Skeletal muscle satellite cell (primary cell): ENCODE measurements at regions not wholly inside any gene's neighbourhood (a gene's known extent, or its start where the extent isn't known, plus 50 kb on each side); places are given as distances from the start of the nearest gene placed in this dataset.

Source experiments
- H3K27me3 ChIP-seq: 2 replicates; pipeline ENCODE4 v1.7.0; 2013; ENCODE audit warnings: low read length; ENCODE audit not compliant: control insufficient read depth, insufficient read depth
- H3K36me3 ChIP-seq: 2 replicates; pipeline ENCODE4 v1.7.0; 2013; ENCODE audit warnings: mild to moderate bottlenecking, control low read depth, low read length; ENCODE audit not compliant: insufficient read depth
- H3K4me1 ChIP-seq: 2 replicates; pipeline ENCODE4 v1.7.0; 2013; ENCODE audit warnings: low read length; ENCODE audit not compliant: control insufficient read depth, insufficient read depth
- H3K4me2 ChIP-seq: 2 replicates; pipeline ENCODE4 v1.7.0; 2013; ENCODE audit warnings: mild to moderate bottlenecking, low read length
- H3K4me3 ChIP-seq: 2 replicates; pipeline ENCODE4 v1.7.0; 2013; ENCODE audit warnings: low read length
- H3K9ac ChIP-seq: 2 replicates; pipeline ENCODE4 v1.7.0; 2013; ENCODE audit warnings: mild to moderate bottlenecking, low read depth, low read length, moderate library complexity
- H3K9me3 ChIP-seq: replicated peaks from 2 replicates; pipeline ENCODE4 v1.7.0; 2013; ENCODE audit warnings: mild to moderate bottlenecking, control low read depth, low read length

DNA sequence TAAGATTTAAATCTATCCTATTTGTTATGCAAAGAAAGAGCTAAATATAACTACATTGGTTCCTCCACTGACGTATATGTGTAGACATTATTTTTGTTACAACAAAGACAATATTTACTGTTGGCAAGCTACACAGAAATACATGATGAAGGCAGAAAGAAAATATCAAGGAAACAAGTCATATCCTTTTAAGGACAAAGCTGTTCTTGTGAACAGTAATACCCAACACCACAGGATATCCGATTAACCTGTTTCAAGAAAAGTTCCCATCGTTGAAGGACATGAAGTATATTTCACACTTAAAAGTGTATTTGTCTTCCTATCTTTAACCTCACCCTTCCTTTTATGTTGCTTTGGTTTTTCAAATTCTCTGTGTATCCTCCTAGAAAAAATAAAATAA is 235.8 kb upstream of the AADAT start:
- no peaks in the 10 kb centered on the region for H3K36me3 ChIP-seq
- no peak overlapping the region for H3K4me2 ChIP-seq
- H3K9me3 ChIP-seq, result peaks cover 5% of the 10 kb centered on the region
- H3K4me1 ChIP-seq, result no peaks in the 10 kb centered on the region
- H3K27me3 ChIP-seq, result no peaks in the 10 kb centered on the region
- H3K9ac ChIP-seq, result no peak overlapping the region
- no peak overlapping the region for H3K4me3 ChIP-seq

DNA sequence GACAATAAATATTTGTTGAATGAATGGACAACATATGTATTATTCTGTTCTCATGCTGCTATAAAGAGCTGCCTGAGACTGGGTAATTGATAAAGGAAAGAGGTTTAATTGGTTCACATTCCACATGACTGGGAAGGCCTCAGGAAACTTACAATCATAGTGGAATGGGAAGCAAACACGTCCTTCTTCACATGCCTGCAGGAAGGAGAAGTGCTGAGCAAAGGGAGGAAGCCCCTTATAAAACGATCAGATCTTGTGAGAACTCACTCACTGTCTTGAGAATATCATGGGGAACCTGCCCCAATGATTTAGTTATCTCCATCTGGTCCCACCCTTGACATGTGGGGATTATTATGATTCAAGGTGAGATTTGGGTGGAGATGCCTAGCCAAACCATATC is 233.9 kb upstream of the AADAT start:
- Histone ChIP-seq H3K4me3 (no peak overlapping the region), H3K9ac (no peak overlapping the region)

DNA sequence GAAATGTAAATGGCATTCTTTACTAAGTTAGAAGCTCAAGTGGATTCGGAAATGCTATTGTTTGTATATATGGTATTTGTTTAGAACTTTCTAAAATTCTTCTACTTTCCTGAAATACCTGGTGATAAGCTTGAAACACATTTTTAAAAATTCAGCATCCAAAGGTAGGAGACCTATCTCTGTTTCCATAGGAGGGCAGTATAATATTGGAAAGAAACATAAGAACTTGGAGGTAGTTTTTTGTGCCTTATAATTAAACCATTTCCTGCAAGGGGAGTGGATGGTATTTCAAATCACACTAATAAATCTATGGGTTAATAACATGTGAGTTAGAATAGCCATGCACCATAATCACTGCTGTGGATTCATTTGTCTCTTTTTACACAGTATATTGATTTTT is 217.4 kb upstream of the AADAT start:
- Histone ChIP-seq H3K36me3 (no peaks in the 10 kb centered on the region), H3K9me3 (no peaks in the 10 kb centered on the region), H3K4me1 (no peaks in the 10 kb centered on the region), H3K9ac (no peak overlapping the region), H3K4me3 (no peak overlapping the region), H3K4me2 (no peak overlapping the region), H3K27me3 (no peaks in the 10 kb centered on the region)

More for the DNA sequence above, 233.9 kb upstream of the AADAT start:
- no peaks in the 10 kb centered on the region for H3K27me3 ChIP-seq
- no peaks in the 10 kb centered on the region for H3K36me3 ChIP-seq
- H3K9me3 ChIP-seq, result no peaks in the 10 kb centered on the region
- no peak overlapping the region for H3K4me2 ChIP-seq
- H3K4me1 ChIP-seq, result no peaks in the 10 kb centered on the region

DNA sequence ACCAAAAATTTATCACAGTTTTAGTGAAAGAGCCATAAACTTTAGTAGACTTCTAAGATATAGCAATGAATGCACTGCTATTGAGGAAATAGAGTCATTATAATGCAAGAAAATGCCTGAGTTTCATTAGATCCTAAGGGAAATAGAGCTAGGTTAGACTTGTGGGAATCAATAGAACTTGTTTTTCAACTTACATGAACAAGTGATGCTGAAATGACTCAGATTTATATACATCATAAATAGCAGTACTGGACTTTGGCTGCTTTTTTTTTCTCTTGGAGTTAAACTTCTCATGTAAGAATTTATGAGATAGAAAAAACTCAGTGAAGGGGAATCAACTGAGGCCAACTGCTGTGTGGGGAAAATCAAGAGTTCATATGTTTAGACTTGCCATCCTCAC is 216.5 kb upstream of the AADAT start:
- Histone ChIP-seq H3K27me3 (no peaks in the 10 kb centered on the region), H3K4me3 (no peak overlapping the region), H3K36me3 (no peaks in the 10 kb centered on the region), H3K4me1 (no peaks in the 10 kb centered on the region), H3K4me2 (no peak overlapping the region), H3K9ac (no peak overlapping the region), H3K9me3 (no peaks in the 10 kb centered on the region)

DNA sequence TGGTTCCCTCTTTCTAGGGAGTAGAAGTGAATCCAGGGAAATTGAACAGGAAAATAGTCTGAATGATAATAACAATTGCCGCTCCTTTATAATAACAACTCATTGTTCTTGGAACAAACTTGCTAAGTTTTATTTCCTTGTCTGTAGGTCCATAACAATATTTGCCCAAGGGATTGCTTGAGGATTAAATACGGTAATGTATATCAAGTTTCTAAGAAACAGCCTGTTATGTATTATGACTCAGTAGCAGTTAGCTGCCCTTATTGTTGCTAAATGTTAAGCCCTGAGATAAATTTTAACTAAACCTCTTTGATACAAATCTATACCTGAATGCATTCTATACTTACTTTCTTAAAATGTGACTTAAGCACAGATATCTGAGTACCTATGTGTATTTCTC is 215.9 kb upstream of the AADAT start:
- H3K27me3 ChIP-seq, result no peaks in the 10 kb centered on the region
- H3K9ac ChIP-seq, result no peak overlapping the region
- no peak overlapping the region for H3K4me2 ChIP-seq
- H3K4me3 ChIP-seq, result no peak overlapping the region
- H3K4me1 ChIP-seq, result no peaks in the 10 kb centered on the region
- H3K36me3 ChIP-seq, result no peaks in the 10 kb centered on the region
- H3K9me3 ChIP-seq, result no peaks in the 10 kb centered on the region

DNA sequence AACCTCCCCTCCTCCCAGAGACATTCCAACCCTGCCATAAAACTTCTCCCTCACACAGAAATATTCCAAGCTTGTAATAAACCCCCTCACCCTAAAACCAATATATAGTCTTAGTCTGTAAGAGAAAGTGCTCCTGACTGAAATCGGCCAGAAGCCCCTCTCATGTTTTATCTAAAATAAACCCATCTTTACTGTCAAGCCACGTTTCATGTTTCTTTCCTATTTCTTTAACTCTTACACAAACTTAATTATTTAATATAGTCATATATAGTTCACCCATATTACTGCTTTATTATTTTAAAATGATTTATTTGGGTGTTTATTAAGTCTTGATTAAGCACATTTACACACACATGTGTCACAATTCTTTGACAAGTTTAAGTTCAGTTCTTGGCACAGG is 191.3 kb upstream of the AADAT start:
- Histone ChIP-seq H3K4me1 (no peaks in the 10 kb centered on the region), H3K9me3 (no peaks in the 10 kb centered on the region), H3K36me3 (no peaks in the 10 kb centered on the region), H3K27me3 (no peaks in the 10 kb centered on the region), H3K4me3 (no peak overlapping the region), H3K4me2 (no peak overlapping the region), H3K9ac (no peak overlapping the region)

DNA sequence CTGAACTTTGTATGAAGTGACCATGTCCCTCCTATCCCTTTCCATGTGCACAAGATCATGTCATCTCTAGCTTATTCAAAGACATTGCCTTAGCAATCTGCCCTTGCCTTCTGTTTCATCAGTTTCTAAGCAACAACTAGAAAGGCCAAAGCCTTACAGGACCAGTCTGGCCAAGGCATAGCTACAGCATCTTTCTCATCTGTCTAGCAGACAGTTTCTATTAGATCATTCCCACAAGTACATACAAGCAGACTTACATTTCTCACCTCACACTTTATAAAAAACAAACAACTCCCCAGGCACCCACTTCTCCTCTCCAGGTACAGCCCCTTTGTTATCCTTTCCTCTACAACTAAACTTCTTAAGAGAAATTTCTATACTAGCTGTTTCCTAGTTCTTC is 188.7 kb upstream of the AADAT start:
- Histone ChIP-seq H3K4me1 (no peaks in the 10 kb centered on the region), H3K4me3 (no peak overlapping the region), H3K36me3 (no peaks in the 10 kb centered on the region), H3K9me3 (no peaks in the 10 kb centered on the region), H3K9ac (no peak overlapping the region), H3K4me2 (no peak overlapping the region), H3K27me3 (no peaks in the 10 kb centered on the region)

- Histone ChIP-seq H3K4me3 (no peak overlapping the region), H3K4me2 (no peak overlapping the region), H3K9ac (no peak overlapping the region), H3K27me3 (no peaks in the 10 kb centered on the region), H3K4me1 (no peaks in the 10 kb centered on the region), H3K36me3 (no peaks in the 10 kb centered on the region), H3K9me3 (no peaks in the 10 kb centered on the region)
Measured at GRCh38 chr4:170274616-170275015, 184.9 kb upstream of the AADAT start.

- H3K36me3 ChIP-seq, result no peaks in the 10 kb centered on the region
- H3K9me3 ChIP-seq, result no peaks in the 10 kb centered on the region
- H3K4me3 ChIP-seq, result no peak overlapping the region
- no peaks in the 10 kb centered on the region for H3K27me3 ChIP-seq
- H3K4me2 ChIP-seq, result no peak overlapping the region
- H3K9ac ChIP-seq, result no peak overlapping the region
- H3K4me1 ChIP-seq, result no peaks in the 10 kb centered on the region
Measured at GRCh38 chr4:170272959-170273358, 183.2 kb upstream of the AADAT start.

GRCh38 chr4:170271723-170272122 is 182.0 kb upstream of the AADAT start:
- Histone ChIP-seq H3K27me3 (no peaks in the 10 kb centered on the region), H3K9ac (no peak overlapping the region), H3K4me3 (no peak overlapping the region), H3K36me3 (no peaks in the 10 kb centered on the region), H3K9me3 (no peaks in the 10 kb centered on the region), H3K4me2 (no peak overlapping the region), H3K4me1 (no peaks in the 10 kb centered on the region)

GRCh38 chr4:170270628-170271027 is 180.9 kb upstream of the AADAT start:
- Histone ChIP-seq H3K36me3 (no peaks in the 10 kb centered on the region), H3K9ac (no peak overlapping the region), H3K4me3 (no peak overlapping the region), H3K9me3 (no peaks in the 10 kb centered on the region), H3K4me2 (no peak overlapping the region), H3K4me1 (no peaks in the 10 kb centered on the region), H3K27me3 (no peaks in the 10 kb centered on the region)

- no peaks in the 10 kb centered on the region for H3K9me3 ChIP-seq
- no peaks in the 10 kb centered on the region for H3K4me1 ChIP-seq
- H3K27me3 ChIP-seq, result no peaks in the 10 kb centered on the region
- no peak overlapping the region for H3K4me2 ChIP-seq
- H3K36me3 ChIP-seq, result no peaks in the 10 kb centered on the region
- no peak overlapping the region for H3K4me3 ChIP-seq
- no peak overlapping the region for H3K9ac ChIP-seq
Measured at GRCh38 chr4:170269950-170270349, 180.2 kb upstream of the AADAT start.
